MCF 10A (cell line): ENCODE measurements at regions not wholly inside any gene's neighbourhood (a gene's known extent, or its start where the extent isn't known, plus 50 kb on each side); places are given as distances from the start of the nearest gene placed in this dataset.

Source experiments
- BruUV-seq: library from RNA; stranded (reverse); fragments of 400-500 nt; replicated peaks from 2 replicates; lab custom pipeline; 2021; lab: Mats Ljungman, UMichigan
- CTCF ChIA-PET: fragments of 300-600 bp; sonication (Branson Sonifier 250); formaldehyde crosslinking; extraction: SDS; loops from one replicate; lab custom pipeline; 2021; ENCODE audit warnings: antibody characterized with exemption, inconsistent platforms; lab: Yijun Ruan, JAX
- POLR2A ChIA-PET: fragments of 300-600, 350-650 bp; sonication (Branson Sonifier 250); formaldehyde crosslinking; extraction: SDS; loops from one replicate; lab custom pipeline; 2020; ENCODE audit warnings: antibody characterized with exemption, inconsistent platforms; lab: Yijun Ruan, JAX
- DNase-seq: peaks from one replicate; pipeline ENCODE4 v3.0.0-alpha.2; 2018; ENCODE audit not compliant: unreplicated experiment
- H3K27ac Mint-ChIP-seq: one replicate; pipeline ENCODE4 v1.8.0; 2022; ENCODE audit warnings: mild to moderate bottlenecking, low read depth, mixed read lengths; ENCODE audit not compliant: unreplicated experiment
- H3K27me3 Mint-ChIP-seq: one replicate; pipeline ENCODE4 v1.8.0; 2022; ENCODE audit warnings: mixed read lengths; ENCODE audit not compliant: insufficient read depth, unreplicated experiment
- H3K36me3 Mint-ChIP-seq: one replicate; pipeline ENCODE4 v1.8.0; 2022; ENCODE audit warnings: mild to moderate bottlenecking, moderate library complexity, mixed read lengths; ENCODE audit not compliant: insufficient read depth, unreplicated experiment
- H3K4me1 Mint-ChIP-seq: one replicate; pipeline ENCODE4 v1.8.0; 2022; ENCODE audit warnings: mixed read lengths; ENCODE audit not compliant: insufficient read depth, unreplicated experiment
- H3K4me3 Mint-ChIP-seq: one replicate; pipeline ENCODE4 v1.8.0; 2022; ENCODE audit warnings: mild to moderate bottlenecking, moderate library complexity, mixed read lengths; ENCODE audit not compliant: unreplicated experiment
- H3K9me3 Mint-ChIP-seq: one replicate; pipeline ENCODE4 v1.8.0; 2022; ENCODE audit warnings: mixed read lengths; ENCODE audit not compliant: unreplicated experiment
- intact Hi-C: fragments of 100-400 bp; cut with micrococcal nuclease; formaldehyde crosslinking; loops from 2 replicates; pipeline ENCODE4 v1.14.1; 2022
- TF ChIP-seq, protein P1 (sequence below): fragments of 200-600 bp; IDR thresholded peaks from one replicate; pipeline ENCODE4 v1.8.0; 2022; ENCODE audit warnings: antibody characterized with exemption, mild to moderate bottlenecking; ENCODE audit not compliant: unreplicated experiment

DNA sequence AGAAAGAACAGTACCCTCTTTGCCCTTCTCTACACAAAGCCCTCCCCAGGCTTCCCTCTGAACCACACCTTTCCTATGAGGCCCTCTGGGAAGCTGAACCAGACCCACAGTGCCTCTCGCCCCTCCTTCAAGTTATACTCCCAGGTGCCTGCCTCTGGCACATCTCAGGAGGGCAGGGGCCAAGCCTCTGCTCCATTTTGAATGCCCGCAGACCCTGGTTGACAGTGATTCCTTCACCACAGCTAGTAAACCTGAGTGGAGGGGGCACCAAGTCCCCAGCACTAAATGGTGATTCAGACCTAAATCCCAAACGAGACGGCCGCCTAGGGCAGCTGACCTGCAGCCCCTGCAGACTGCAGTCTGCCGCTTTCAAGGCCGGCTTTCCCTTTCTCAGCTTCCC, 230.5 kb upstream of the ZNF32 start:
- ChIA-PET POLR2A (no interaction called here), CTCF (no interaction called here)
- BruUV-seq = no TSS peak
- Mint-ChIP-seq H3K36me3 (no peaks in the 10 kb centered on the region), H3K4me3 (no peak overlapping the region), H3K27me3 (no peaks in the 10 kb centered on the region), H3K27ac (no peak overlapping the region), H3K9me3 (no peaks in the 10 kb centered on the region), H3K4me1 (no peaks in the 10 kb centered on the region)
- TF ChIP-seq, protein P1, sequence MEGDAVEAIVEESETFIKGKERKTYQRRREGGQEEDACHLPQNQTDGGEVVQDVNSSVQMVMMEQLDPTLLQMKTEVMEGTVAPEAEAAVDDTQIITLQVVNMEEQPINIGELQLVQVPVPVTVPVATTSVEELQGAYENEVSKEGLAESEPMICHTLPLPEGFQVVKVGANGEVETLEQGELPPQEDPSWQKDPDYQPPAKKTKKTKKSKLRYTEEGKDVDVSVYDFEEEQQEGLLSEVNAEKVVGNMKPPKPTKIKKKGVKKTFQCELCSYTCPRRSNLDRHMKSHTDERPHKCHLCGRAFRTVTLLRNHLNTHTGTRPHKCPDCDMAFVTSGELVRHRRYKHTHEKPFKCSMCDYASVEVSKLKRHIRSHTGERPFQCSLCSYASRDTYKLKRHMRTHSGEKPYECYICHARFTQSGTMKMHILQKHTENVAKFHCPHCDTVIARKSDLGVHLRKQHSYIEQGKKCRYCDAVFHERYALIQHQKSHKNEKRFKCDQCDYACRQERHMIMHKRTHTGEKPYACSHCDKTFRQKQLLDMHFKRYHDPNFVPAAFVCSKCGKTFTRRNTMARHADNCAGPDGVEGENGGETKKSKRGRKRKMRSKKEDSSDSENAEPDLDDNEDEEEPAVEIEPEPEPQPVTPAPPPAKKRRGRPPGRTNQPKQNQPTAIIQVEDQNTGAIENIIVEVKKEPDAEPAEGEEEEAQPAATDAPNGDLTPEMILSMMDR = no peak
- intact Hi-C loops = no loop called here
- DNase-seq = no peak

DNA sequence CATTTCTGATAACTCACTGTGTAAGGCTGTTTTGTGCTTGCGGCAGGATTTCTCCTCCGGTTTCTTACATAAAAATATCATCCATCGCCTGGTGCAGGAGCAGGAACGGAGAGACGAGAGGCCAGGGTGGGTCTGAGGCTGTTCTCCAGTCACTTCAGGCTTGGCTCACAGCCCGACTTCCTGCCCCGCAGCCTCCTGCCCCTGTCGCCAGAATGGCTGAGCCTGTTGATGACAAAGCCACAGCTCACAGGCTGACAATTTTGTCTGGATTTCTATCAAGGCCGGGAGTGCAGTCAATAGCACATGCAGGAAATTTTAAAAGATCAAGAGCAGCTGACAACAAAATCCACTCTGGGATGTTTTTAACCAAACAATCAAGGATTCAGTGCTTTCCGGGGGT, 229.7 kb upstream of the ZNF32 start:
- POLR2A ChIA-PET = no interaction called here
- H3K4me1 Mint-ChIP-seq = no peaks in the 10 kb centered on the region
- H3K9me3 Mint-ChIP-seq = no peaks in the 10 kb centered on the region
- no peaks in the 10 kb centered on the region for H3K27me3 Mint-ChIP-seq
- CTCF ChIA-PET = interaction anchor here (1.0 kb wide), 1 partner anchor 32 kb away, joined by 3 read pairs; no protein-coding TSS in a partner anchor
- H3K4me3 Mint-ChIP-seq = no peak overlapping the region
- H3K27ac Mint-ChIP-seq = no peak overlapping the region
- no TSS peak for BruUV-seq
- no peaks in the 10 kb centered on the region for H3K36me3 Mint-ChIP-seq
- intact Hi-C loops = no loop called here
- TF ChIP-seq, protein P1 = no peak
- no peak for DNase-seq

DNA sequence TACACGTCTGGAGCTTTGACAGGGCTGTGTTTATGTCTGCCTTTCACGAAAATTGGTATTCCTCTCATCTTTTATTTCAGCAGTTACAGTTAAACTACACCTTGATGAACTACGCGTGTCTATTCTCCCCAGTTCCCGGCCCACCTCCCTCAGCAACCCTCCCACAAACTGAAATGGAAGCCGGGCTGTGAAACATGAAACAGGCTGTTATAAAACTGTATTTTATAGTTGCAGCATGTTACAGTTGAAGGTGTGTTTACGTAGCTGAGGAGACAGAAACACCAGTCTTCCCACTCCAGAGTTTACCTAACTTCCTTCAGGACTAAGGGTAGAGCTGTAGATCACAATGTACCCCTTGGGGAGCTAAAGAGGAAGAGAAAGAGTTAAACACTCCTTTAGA, 228.3 kb upstream of the ZNF32 start:
- DNase-seq = no peak
- intact Hi-C loops = no loop called here
- Mint-ChIP-seq H3K9me3 (no peaks in the 10 kb centered on the region), H3K4me1 (no peaks in the 10 kb centered on the region), H3K36me3 (no peaks in the 10 kb centered on the region), H3K27ac (no peak overlapping the region), H3K27me3 (no peaks in the 10 kb centered on the region), H3K4me3 (no peak overlapping the region)
- POLR2A ChIA-PET = no interaction called here
- CTCF ChIA-PET = no interaction called here
- TF ChIP-seq, protein P1 = no peak
- no TSS peak for BruUV-seq

DNA sequence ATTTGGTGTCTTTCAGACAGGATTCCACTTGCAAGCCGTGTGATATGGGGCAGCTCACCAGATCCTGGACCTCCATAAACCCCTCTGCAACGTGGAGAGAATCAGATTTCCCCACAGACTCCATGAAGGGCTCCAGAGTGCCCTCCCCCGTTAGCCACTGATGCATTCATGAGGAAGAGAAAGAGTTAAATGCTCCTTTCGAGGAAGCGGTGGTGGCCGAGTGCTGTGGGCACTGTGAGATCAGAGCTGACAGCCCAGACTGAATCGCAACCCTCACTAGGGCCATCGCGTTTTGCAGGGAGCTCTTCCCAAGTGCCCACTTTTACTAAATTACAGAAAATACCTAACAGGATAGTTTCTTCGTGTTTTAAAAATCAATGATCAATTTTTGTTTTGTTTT, 226.3 kb upstream of the ZNF32 start:
- Mint-ChIP-seq H3K27ac (no peak overlapping the region), H3K4me1 (no peaks in the 10 kb centered on the region), H3K36me3 (no peaks in the 10 kb centered on the region), H3K9me3 (no peaks in the 10 kb centered on the region), H3K27me3 (no peaks in the 10 kb centered on the region), H3K4me3 (no peak overlapping the region)
- ChIA-PET CTCF (no interaction called here), POLR2A (interaction anchor here (0.7 kb wide), 1 partner anchor 712 kb away, joined by 3 read pairs; no protein-coding TSS in a partner anchor)
- TF ChIP-seq, protein P1 = no peak
- no TSS peak for BruUV-seq
- DNase-seq = no peak
- intact Hi-C loops = no loop called here
